ENCODE measurements at regions not wholly inside any gene's neighbourhood (a gene's known extent, or its start where the extent isn't known, plus 50 kb on each side); places are given as distances from the start of the nearest gene placed in this dataset.
"Not testable (repeated sequence)": the region's sequence is repeated elsewhere in the genome, so short reads cannot be mapped to it uniquely, and the experiment has no call there.

GRCh38 chr1:213414911-213415310 is 363.9 kb downstream of the RPS6KC1 start:
- no peak overlapping the region for H3K9ac ChIP-seq (ENCODE audit: low read depth in 1 of 3, low read length in 3 of 3)
- no peaks in the 10 kb centered on the region for H3K4me1 ChIP-seq (ENCODE audit: control insufficient read depth in 3 of 3, insufficient read depth in 3 of 3, low read length in 3 of 3)
- no peak overlapping the region for H3K4me3 ChIP-seq (ENCODE audit: low read length in 3 of 3)
- H3K36me3 ChIP-seq (ENCODE audit: control insufficient read depth in 3 of 3, insufficient read depth in 3 of 3, low read length in 3 of 3) = no peaks in the 10 kb centered on the region
- no peak overlapping the region for H3K27ac ChIP-seq (ENCODE audit: low read depth, low read length)
- no peaks in the 10 kb centered on the region for H3K27me3 ChIP-seq (ENCODE audit: control insufficient read depth in 3 of 3, insufficient read depth in 3 of 3, low read length in 3 of 3)
- no peaks in the 10 kb centered on the region for H3K9me3 ChIP-seq (ENCODE audit: control insufficient read depth in 3 of 3, low read length in 3 of 3)

GRCh38 chr1:213415691-213416380 is 364.8 kb downstream of the RPS6KC1 start:
- Histone ChIP-seq H3K27me3 (ENCODE audit: control insufficient read depth in 3 of 3, insufficient read depth in 3 of 3, low read length in 3 of 3) (no peaks in the 10 kb centered on the region), H3K4me3 (ENCODE audit: low read length in 3 of 3) (no peak overlapping the region), H3K9me3 (ENCODE audit: control insufficient read depth in 3 of 3, low read length in 3 of 3) (no peaks in the 10 kb centered on the region), H3K9ac (ENCODE audit: low read depth in 1 of 3, low read length in 3 of 3) (no peak overlapping the region), H3K36me3 (ENCODE audit: control insufficient read depth in 3 of 3, insufficient read depth in 3 of 3, low read length in 3 of 3) (no peaks in the 10 kb centered on the region), H3K4me1 (ENCODE audit: control insufficient read depth in 3 of 3, insufficient read depth in 3 of 3, low read length in 3 of 3) (no peaks in the 10 kb centered on the region), H3K27ac (ENCODE audit: low read depth, low read length) (no peak overlapping the region)

GRCh38 chr1:213416461-213417224 is 365.6 kb downstream of the RPS6KC1 start:
- Histone ChIP-seq H3K36me3 (ENCODE audit: control insufficient read depth in 3 of 3, insufficient read depth in 3 of 3, low read length in 3 of 3) (no peaks in the 10 kb centered on the region), H3K9me3 (ENCODE audit: control insufficient read depth in 3 of 3, low read length in 3 of 3) (no peaks in the 10 kb centered on the region), H3K27ac (ENCODE audit: low read depth, low read length) (no peak overlapping the region), H3K4me1 (ENCODE audit: control insufficient read depth in 3 of 3, insufficient read depth in 3 of 3, low read length in 3 of 3) (no peaks in the 10 kb centered on the region), H3K9ac (ENCODE audit: low read depth in 1 of 3, low read length in 3 of 3) (no peak overlapping the region), H3K27me3 (ENCODE audit: control insufficient read depth in 3 of 3, insufficient read depth in 3 of 3, low read length in 3 of 3) (no peaks in the 10 kb centered on the region), H3K4me3 (ENCODE audit: low read length in 3 of 3) (no peak overlapping the region)

DNA sequence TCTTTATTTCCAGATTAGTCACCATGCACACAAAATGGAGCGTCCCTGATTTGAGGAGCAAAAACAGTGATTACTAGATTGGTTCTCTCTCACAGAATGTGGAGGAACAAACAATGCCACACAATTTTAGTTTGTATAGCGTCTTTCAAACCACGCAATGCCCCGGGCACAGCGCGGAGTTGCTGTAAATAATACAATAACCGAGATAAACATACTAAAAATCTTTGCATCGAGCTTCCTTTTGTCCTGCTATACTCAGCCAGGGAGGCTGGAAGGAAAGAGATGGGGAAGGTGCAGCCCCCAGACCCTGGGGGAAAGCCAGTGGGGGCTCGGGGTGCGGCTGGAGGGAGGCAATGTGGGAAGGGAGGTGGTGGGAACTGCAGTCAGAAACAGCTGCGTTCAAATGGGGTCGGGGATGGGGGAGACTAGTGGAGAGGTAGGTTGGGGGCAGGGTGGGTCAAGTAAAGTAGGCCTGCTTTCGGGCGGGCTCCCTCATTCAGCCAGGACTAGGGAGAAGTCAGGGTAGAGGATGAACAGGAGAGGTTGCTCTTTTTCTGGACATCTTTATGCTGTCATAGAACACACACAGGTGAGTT is 366.3 kb downstream of the RPS6KC1 start:
- no peaks in the 10 kb centered on the region for H3K27me3 ChIP-seq (ENCODE audit: control insufficient read depth in 3 of 3, insufficient read depth in 3 of 3, low read length in 3 of 3)
- H3K4me1 ChIP-seq (ENCODE audit: control insufficient read depth in 3 of 3, insufficient read depth in 3 of 3, low read length in 3 of 3) = no peaks in the 10 kb centered on the region
- H3K36me3 ChIP-seq (ENCODE audit: control insufficient read depth in 3 of 3, insufficient read depth in 3 of 3, low read length in 3 of 3) = no peaks in the 10 kb centered on the region
- H3K27ac ChIP-seq (ENCODE audit: low read depth, low read length) = no peak overlapping the region
- H3K9ac ChIP-seq (ENCODE audit: low read depth in 1 of 3, low read length in 3 of 3) = no peak overlapping the region
- H3K4me3 ChIP-seq (ENCODE audit: low read length in 3 of 3) = no peak overlapping the region
- H3K9me3 ChIP-seq (ENCODE audit: control insufficient read depth in 3 of 3, low read length in 3 of 3) = no peaks in the 10 kb centered on the region

- Histone ChIP-seq H3K36me3 (ENCODE audit: control insufficient read depth in 3 of 3, insufficient read depth in 3 of 3, low read length in 3 of 3) (no peaks in the 10 kb centered on the region), H3K27ac (ENCODE audit: low read depth, low read length) (no peak overlapping the region), H3K4me1 (ENCODE audit: control insufficient read depth in 3 of 3, insufficient read depth in 3 of 3, low read length in 3 of 3) (no peaks in the 10 kb centered on the region), H3K4me3 (ENCODE audit: low read length in 3 of 3) (no peak overlapping the region), H3K27me3 (ENCODE audit: control insufficient read depth in 3 of 3, insufficient read depth in 3 of 3, low read length in 3 of 3) (no peaks in the 10 kb centered on the region), H3K9me3 (ENCODE audit: control insufficient read depth in 3 of 3, low read length in 3 of 3) (no peaks in the 10 kb centered on the region), H3K9ac (ENCODE audit: low read depth in 1 of 3, low read length in 3 of 3) (no peak overlapping the region)
Observed at GRCh38 chr1:213417846-213418245, 366.8 kb downstream of the RPS6KC1 start.

GRCh38 chr1:213418268-213419071 is 367.4 kb downstream of the RPS6KC1 start:
- no peak overlapping the region for H3K4me3 ChIP-seq (ENCODE audit: low read length in 3 of 3)
- no peak overlapping the region for H3K27ac ChIP-seq (ENCODE audit: low read depth, low read length)
- H3K27me3 ChIP-seq (ENCODE audit: control insufficient read depth in 3 of 3, insufficient read depth in 3 of 3, low read length in 3 of 3) = no peaks in the 10 kb centered on the region
- H3K4me1 ChIP-seq (ENCODE audit: control insufficient read depth in 3 of 3, insufficient read depth in 3 of 3, low read length in 3 of 3) = no peaks in the 10 kb centered on the region
- no peaks in the 10 kb centered on the region for H3K36me3 ChIP-seq (ENCODE audit: control insufficient read depth in 3 of 3, insufficient read depth in 3 of 3, low read length in 3 of 3)
- no peak overlapping the region for H3K9ac ChIP-seq (ENCODE audit: low read depth in 1 of 3, low read length in 3 of 3)
- H3K9me3 ChIP-seq (ENCODE audit: control insufficient read depth in 3 of 3, low read length in 3 of 3) = no peaks in the 10 kb centered on the region

DNA sequence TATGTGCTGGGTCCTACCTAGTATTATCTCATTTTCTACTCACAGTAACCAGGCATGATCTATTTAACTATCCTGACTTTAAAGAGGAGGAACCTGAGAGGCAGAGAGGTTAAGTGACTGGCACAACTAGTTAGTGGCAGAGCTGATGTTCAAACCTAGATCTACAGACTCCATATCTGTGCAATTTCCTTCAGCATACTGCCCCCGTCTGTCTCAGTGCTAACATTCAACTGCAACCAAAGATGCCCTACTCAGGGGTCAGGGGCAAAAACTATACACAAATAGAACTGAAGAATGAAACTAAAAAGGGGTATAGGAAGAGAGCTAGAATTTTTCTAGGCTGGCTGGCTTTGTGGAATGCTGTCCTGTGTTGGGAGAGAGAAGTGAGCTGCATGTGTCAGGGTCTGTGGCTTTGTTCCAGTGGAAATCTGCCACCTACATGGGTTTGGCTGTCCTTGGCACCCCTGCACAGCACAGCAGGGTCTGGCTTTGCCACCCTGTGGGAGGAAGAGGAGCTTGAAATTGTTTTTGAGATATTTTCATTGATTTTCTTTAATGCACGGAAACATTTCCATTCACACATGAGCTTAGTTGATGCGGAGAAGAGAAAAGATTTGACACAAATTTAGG is 368.5 kb downstream of the RPS6KC1 start:
- Histone ChIP-seq H3K4me3 (ENCODE audit: low read length in 3 of 3) (no peak overlapping the region), H3K9me3 (ENCODE audit: control insufficient read depth in 3 of 3, low read length in 3 of 3) (no peaks in the 10 kb centered on the region), H3K9ac (ENCODE audit: low read depth in 1 of 3, low read length in 3 of 3) (no peak overlapping the region), H3K4me1 (ENCODE audit: control insufficient read depth in 3 of 3, insufficient read depth in 3 of 3, low read length in 3 of 3) (no peaks in the 10 kb centered on the region), H3K36me3 (ENCODE audit: control insufficient read depth in 3 of 3, insufficient read depth in 3 of 3, low read length in 3 of 3) (no peaks in the 10 kb centered on the region), H3K27ac (ENCODE audit: low read depth, low read length) (no peak overlapping the region), H3K27me3 (ENCODE audit: control insufficient read depth in 3 of 3, insufficient read depth in 3 of 3, low read length in 3 of 3) (no peaks in the 10 kb centered on the region)

GRCh38 chr1:213421178-213421577 is 370.1 kb downstream of the RPS6KC1 start:
- H3K27ac ChIP-seq (ENCODE audit: low read depth, low read length); H3K36me3 ChIP-seq (ENCODE audit: control insufficient read depth in 3 of 3, insufficient read depth in 3 of 3, low read length in 3 of 3); H3K27me3 ChIP-seq (ENCODE audit: control insufficient read depth in 3 of 3, insufficient read depth in 3 of 3, low read length in 3 of 3); H3K9ac ChIP-seq (ENCODE audit: low read depth in 1 of 3, low read length in 3 of 3); H3K4me3 ChIP-seq (ENCODE audit: low read length in 3 of 3); H3K9me3 ChIP-seq (ENCODE audit: control insufficient read depth in 3 of 3, low read length in 3 of 3); H3K4me1 ChIP-seq (ENCODE audit: control insufficient read depth in 3 of 3, insufficient read depth in 3 of 3, low read length in 3 of 3): not testable (repeated sequence)

- H3K9me3 ChIP-seq (ENCODE audit: control insufficient read depth in 3 of 3, low read length in 3 of 3) = no peaks in the 10 kb centered on the region
- no peak overlapping the region for H3K9ac ChIP-seq (ENCODE audit: low read depth in 1 of 3, low read length in 3 of 3)
- no peaks in the 10 kb centered on the region for H3K4me1 ChIP-seq (ENCODE audit: control insufficient read depth in 3 of 3, insufficient read depth in 3 of 3, low read length in 3 of 3)
- H3K4me3 ChIP-seq (ENCODE audit: low read length in 3 of 3) = no peak overlapping the region
- no peaks in the 10 kb centered on the region for H3K27me3 ChIP-seq (ENCODE audit: control insufficient read depth in 3 of 3, insufficient read depth in 3 of 3, low read length in 3 of 3)
- no peak overlapping the region for H3K27ac ChIP-seq (ENCODE audit: low read depth, low read length)
- no peaks in the 10 kb centered on the region for H3K36me3 ChIP-seq (ENCODE audit: control insufficient read depth in 3 of 3, insufficient read depth in 3 of 3, low read length in 3 of 3)
Observed at GRCh38 chr1:213423041-213423440, 372.0 kb downstream of the RPS6KC1 start.

All from skeletal muscle tissue (tissue), 3 donors.